Activated naive CD8-positive, alpha-beta T cell treated with anti-CD3 and anti-CD28 coated beads, Interleukin-2, amount 10 ng/mL, durations not matched to agents 7 days and 5 days (primary cell): ENCODE measurements at regions not wholly inside any gene's neighbourhood (a gene's known extent, or its start where the extent isn't known, plus 50 kb on each side); places are given as distances from the start of the nearest gene placed in this dataset.
"Not testable (repeated sequence)": the region's sequence is repeated elsewhere in the genome, so short reads cannot be mapped to it uniquely, and the experiment has no call there.

ENCODE experiments used
- ATAC-seq: fragments of 150-1000 bp; cut with Tn5 transposase; one replicate; pipeline ENCODE4 v1.10.0; 2021; ENCODE audit warnings: low read depth, moderate library complexity
- POLR2A ChIA-PET: fragments of 350-600 bp; sonication (Branson Sonifier 250); formaldehyde crosslinking; loops from one replicate; lab custom pipeline; 2021; ENCODE audit warnings: antibody characterized with exemption; lab: Charles Lee
- DNase-seq: peaks from one replicate; pipeline ENCODE4 v3.0.0; 2021
- H3K27ac Mint-ChIP-seq: one replicate; pipeline ENCODE4 v1.8.0; 2022; ENCODE audit warnings: mild to moderate bottlenecking, mixed read lengths
- H3K27me3 Mint-ChIP-seq: one replicate; pipeline ENCODE4 v1.8.0; 2022; ENCODE audit warnings: mild to moderate bottlenecking, moderate library complexity, mixed read lengths
- H3K36me3 Mint-ChIP-seq: one replicate; pipeline ENCODE4 v1.8.0; 2021; ENCODE audit warnings: mild to moderate bottlenecking, mixed read lengths
- H3K4me1 Mint-ChIP-seq: one replicate; pipeline ENCODE4 v1.8.0; 2021; ENCODE audit warnings: mixed read lengths
- H3K4me3 Mint-ChIP-seq: one replicate; pipeline ENCODE4 v1.8.0; 2022; ENCODE audit warnings: mild to moderate bottlenecking, moderate library complexity, mixed read lengths
- H3K9me3 Mint-ChIP-seq: one replicate; pipeline ENCODE4 v1.8.0; 2021; ENCODE audit warnings: mixed read lengths

DNA sequence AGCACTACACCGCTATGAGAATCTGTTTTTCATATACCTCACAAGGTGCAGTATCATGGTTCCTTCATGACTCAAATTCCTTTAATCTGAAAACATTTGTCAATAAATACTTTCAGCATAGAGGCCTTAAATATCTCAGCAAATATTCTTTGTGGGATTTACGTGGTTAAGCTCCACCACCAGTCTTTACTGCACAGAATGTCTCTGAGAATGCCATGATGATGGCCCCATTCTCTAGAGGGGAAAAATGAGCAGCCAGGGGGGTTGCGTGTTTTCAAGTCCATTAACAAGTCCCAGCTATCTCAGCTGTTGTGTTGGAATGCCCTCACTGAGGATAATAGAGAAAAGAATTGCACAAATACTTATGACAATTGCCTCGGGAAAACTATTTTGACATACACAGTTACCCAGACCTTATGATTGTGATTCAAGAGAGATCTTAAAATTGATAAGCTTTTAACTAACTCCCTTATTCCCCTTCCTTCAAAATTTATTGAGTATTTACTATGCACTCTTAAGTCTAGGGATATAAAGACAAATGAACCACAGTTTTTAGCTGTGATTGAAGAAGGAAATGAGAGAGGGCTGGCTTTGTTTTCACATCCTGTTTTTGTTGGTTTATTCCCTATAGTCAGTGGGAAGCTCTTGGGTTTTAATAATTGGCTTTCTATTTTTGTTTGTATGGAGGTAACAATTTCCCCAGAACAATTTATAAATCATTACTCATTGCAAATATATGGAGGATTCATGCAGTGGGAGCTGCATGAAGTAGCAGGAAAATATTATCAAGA lies 176.5 kb upstream of the VWC2 start:
- Mint-ChIP-seq H3K27ac (no peak overlapping the region), H3K4me1 (no peaks in the 10 kb centered on the region), H3K27me3 (no peaks in the 10 kb centered on the region), H3K9me3 (no peaks in the 10 kb centered on the region), H3K36me3 (no peaks in the 10 kb centered on the region), H3K4me3 (no peak overlapping the region)
- POLR2A ChIA-PET, result no interaction called here
- ATAC-seq (no peak), DNase-seq (no peak)

DNA sequence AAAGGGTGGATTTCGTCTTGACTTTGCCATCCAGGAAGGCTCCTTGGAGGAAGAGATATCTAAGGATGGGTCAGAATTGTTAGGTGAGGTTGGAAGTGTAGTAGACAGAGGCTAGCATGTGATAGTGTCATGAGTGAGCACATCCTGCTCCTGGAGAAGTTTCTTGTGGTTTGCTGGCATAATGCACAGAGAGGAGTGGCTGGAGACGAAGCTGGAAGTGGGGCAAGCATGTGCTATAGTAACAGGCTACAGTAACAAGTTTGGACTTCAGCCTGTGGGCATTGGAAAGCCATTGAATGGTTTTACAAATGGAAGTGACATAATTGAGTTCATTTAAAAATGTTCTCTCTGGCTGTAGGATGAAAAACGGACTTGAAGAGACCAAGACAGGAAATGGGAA lies 175.6 kb upstream of the VWC2 start:
- ATAC-seq, result no peak
- no peaks in the 10 kb centered on the region for H3K36me3 Mint-ChIP-seq
- no peak overlapping the region for H3K27ac Mint-ChIP-seq
- H3K4me3 Mint-ChIP-seq, result no peak overlapping the region
- H3K27me3 Mint-ChIP-seq, result no peaks in the 10 kb centered on the region
- POLR2A ChIA-PET, result no interaction called here
- DNase-seq, result no peak
- H3K4me1 Mint-ChIP-seq, result no peaks in the 10 kb centered on the region
- H3K9me3 Mint-ChIP-seq, result no peaks in the 10 kb centered on the region

DNA sequence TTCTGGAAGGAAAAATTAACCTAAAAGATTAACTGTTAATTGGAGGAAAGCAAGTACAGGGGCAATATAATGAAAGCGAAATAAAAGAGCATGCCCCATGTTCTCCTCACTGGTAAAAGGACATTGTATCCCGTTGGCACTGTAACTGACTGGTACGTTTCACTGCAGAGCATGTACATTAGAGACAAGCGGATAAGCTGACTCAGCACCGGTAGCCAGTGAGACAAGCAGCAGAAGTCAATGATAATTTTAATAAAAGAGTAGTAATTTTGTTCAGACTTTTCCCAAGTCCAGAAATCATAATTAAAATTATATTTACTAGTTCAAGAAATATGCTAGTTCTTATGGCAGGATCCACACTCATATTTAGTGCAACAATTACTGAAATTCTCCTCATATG lies 161.5 kb upstream of the VWC2 start:
- no peak for DNase-seq
- ATAC-seq, result no peak
- H3K36me3 Mint-ChIP-seq, result no peaks in the 10 kb centered on the region
- H3K4me1 Mint-ChIP-seq, result no peaks in the 10 kb centered on the region
- H3K27me3 Mint-ChIP-seq, result no peaks in the 10 kb centered on the region
- H3K27ac Mint-ChIP-seq, result no peak overlapping the region
- H3K9me3 Mint-ChIP-seq, result peaks cover 1% of the 10 kb centered on the region
- POLR2A ChIA-PET, result no interaction called here
- no peak overlapping the region for H3K4me3 Mint-ChIP-seq

DNA sequence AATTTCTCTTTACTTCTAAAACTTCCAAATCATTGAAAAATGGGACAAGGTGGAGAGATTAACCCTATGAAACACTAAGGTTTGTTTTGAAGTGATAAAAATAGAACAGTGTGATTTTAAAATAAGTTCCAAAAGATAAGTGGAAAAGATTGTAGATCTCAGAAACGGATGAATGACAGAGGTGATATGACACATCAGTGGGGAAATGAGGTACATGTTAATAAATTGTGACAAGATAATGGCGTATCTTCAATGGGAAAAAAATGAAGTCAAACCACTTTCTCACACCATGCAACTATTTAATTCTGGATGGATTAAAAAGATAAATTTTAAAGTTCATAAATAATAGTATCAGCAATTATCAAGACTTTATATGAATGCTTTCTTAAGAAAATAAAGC lies 159.7 kb upstream of the VWC2 start:
- Mint-ChIP-seq H3K9me3 (peaks cover 1% of the 10 kb centered on the region), H3K4me3 (no peak overlapping the region), H3K4me1 (no peaks in the 10 kb centered on the region), H3K36me3 (no peaks in the 10 kb centered on the region), H3K27ac (no peak overlapping the region), H3K27me3 (no peaks in the 10 kb centered on the region)
- POLR2A ChIA-PET, result no interaction called here
- DNase-seq, result no peak
- no peak for ATAC-seq

DNA sequence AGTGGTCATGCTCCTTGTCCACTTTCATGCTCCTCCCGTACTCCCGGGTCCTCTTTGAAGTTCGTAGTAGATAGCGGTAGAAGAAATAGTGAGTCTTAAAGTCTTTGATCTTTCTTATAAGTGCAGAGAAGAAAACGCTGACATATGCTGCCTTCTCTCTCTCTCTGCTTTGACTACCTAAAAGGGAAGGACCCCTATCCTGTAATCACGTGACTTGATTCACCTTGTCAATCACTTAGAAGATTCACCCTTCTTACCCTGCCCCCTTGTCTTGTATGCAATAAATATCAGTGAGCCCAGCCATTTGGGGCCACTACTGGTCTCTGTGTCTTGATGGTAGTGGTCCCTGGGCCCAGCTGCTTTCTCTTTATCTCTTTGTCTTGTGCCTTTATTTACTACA lies 158.5 kb upstream of the VWC2 start:
- H3K36me3 Mint-ChIP-seq, H3K9me3 Mint-ChIP-seq, H3K27ac Mint-ChIP-seq, H3K4me1 Mint-ChIP-seq, H3K4me3 Mint-ChIP-seq, H3K27me3 Mint-ChIP-seq, DNase-seq, POLR2A ChIA-PET, ATAC-seq: not testable (repeated sequence)

DNA sequence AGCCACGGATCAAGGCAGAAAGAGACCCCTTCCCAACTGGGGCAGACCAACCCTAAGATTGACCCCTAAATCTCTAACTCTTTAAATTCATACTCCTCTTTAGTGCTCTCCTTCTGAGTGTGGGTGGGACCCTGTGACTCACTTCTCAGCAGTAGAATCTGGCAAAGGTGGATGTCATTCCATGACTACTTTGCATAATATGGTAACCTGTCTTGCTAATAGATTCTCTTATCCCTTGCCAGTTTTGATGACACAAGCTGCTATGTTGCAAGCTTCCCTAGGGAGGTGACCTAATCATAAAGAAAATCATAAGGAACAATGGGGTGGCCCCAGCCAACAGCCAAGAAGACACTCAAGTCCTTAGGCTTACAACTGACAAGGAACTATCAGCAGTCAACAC lies 155.4 kb upstream of the VWC2 start:
- Mint-ChIP-seq H3K4me3 (no peak overlapping the region), H3K27me3 (no peaks in the 10 kb centered on the region), H3K36me3 (no peaks in the 10 kb centered on the region), H3K9me3 (peaks cover 3% of the 10 kb centered on the region), H3K27ac (no peak overlapping the region), H3K4me1 (no peaks in the 10 kb centered on the region)
- no peak for ATAC-seq
- DNase-seq, result no peak
- POLR2A ChIA-PET, result no interaction called here

DNA sequence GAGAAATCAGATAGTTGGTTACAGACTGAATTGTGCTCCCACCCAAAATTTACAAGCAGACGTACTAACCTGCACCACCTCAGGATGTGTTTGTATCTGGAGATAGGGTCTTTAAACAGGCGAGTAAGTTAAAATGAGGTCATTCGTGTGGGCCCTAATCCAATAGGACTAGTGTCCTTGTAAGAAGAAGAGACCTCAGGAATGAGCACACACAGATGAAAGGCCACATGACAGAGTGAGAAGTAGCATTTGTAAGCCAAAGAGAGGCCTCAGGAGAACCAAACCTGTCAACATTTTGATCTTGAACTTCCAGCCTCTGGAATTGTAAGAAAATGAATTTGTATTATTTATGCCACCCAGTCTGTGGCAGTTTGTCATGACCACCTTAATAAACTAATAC lies 149.5 kb upstream of the VWC2 start:
- Mint-ChIP-seq H3K27me3 (no peaks in the 10 kb centered on the region), H3K4me1 (no peaks in the 10 kb centered on the region), H3K27ac (no peak overlapping the region), H3K4me3 (no peak overlapping the region), H3K36me3 (no peaks in the 10 kb centered on the region), H3K9me3 (peaks cover 3% of the 10 kb centered on the region)
- ATAC-seq (no peak), DNase-seq (no peak)
- POLR2A ChIA-PET, result no interaction called here

DNA sequence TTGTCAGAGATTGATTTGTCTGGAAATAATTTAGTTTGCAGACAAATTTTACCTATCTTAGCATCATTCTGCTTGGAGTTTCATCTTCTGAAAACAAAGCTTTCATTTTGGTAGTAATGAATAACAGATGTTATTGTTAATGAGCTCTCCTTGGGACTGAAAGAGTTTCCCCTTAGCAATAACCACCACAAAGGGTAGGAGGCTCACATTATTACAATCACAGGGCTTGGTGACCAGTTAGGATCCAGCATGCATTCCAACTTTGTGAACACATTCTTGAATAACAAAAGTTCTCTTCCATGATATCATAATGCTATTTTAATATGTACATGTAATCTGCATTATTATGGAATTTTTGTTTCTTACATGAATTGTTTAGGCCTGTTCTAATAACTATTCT lies 148.8 kb upstream of the VWC2 start:
- ATAC-seq (no peak), DNase-seq (no peak)
- Mint-ChIP-seq H3K27ac (no peak overlapping the region), H3K27me3 (no peaks in the 10 kb centered on the region), H3K36me3 (no peaks in the 10 kb centered on the region), H3K4me3 (no peak overlapping the region), H3K9me3 (peaks cover 3% of the 10 kb centered on the region), H3K4me1 (no peaks in the 10 kb centered on the region)
- POLR2A ChIA-PET, result no interaction called here

DNA sequence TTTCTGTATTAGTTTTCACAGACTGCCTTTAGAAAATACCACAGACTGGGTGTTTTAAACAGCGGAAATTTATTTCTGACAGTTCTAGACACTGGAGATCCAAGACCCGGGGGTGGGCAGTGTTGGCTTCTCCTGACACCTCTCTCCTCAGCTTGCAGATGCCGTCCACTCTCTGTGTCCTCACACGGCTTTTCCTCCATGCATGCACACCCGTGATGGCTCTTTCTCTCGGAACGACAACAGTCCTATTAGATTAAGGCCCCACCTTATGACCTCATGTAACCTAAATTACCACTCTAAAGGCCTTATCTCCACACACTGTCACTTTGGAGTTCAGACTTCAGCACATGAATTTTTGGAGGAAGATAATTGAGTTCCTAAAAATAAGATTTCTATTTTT lies 142.9 kb upstream of the VWC2 start:
- Mint-ChIP-seq H3K4me3 (no peak overlapping the region), H3K9me3 (no peaks in the 10 kb centered on the region), H3K27ac (no peak overlapping the region), H3K27me3 (no peaks in the 10 kb centered on the region), H3K4me1 (no peaks in the 10 kb centered on the region), H3K36me3 (no peaks in the 10 kb centered on the region)
- DNase-seq (no peak), ATAC-seq (no peak)
- POLR2A ChIA-PET, result no interaction called here

DNA sequence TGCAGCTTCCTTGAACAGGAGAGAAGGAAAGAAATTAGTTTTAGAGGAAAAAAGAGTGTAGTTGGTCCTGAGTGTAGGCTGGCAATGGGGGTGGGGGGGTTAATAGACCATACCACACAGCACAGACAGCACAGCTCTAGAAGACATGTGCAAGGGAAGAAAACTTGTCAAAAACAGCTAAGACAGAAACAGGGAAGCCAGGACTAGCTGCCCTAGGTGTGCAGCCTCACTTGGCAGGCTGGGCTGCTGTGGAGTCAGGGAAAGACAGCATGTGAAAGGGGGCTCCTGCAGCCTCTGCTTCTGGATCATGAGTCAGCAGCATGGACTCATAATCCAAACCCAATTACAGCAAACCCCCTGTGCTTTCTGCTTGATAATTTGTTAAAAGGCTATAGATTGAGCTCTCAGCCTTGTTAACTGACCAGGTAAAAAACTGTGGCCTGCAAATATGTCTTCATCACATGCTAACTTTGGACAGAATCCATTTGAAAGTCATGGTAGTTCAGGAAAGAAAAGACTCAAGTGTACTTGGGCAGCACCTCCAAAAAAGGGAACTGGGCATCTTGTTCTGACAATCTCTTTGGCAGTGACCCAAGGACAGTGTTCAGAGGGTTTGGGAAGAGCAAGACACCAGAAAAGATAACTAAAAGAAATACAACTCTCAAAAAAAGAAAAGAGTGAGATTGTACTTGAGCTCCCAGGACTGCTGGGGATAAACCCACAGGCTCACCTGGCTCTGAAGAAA lies 142.2 kb upstream of the VWC2 start:
- Mint-ChIP-seq H3K4me1 (no peaks in the 10 kb centered on the region), H3K36me3 (no peaks in the 10 kb centered on the region), H3K27me3 (no peaks in the 10 kb centered on the region), H3K27ac (no peak overlapping the region), H3K9me3 (no peaks in the 10 kb centered on the region), H3K4me3 (no peak overlapping the region)
- DNase-seq (no peak), ATAC-seq (no peak)
- POLR2A ChIA-PET, result no interaction called here

DNA sequence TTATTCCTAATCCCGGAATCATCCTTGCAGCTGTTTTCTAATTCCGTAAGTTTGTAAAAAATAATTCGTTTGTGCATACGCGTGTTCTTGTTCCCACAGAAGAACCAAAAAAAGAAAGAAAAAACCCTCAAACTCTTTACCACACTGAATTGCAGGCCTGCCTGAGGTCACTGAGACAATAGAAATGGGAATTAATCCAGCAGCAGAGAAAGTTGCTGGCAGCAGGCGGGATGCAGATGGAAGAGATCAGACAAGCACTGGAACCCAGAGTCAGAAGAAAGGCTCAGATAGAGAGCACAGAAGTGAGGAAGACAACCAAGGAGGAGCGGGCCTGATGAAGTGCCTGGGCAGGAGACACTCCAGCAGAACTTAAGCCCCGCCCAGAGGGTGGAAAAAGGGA lies 141.5 kb upstream of the VWC2 start:
- Mint-ChIP-seq H3K9me3 (no peaks in the 10 kb centered on the region), H3K27ac (no peak overlapping the region)
- POLR2A ChIA-PET, result no interaction called here

DNA sequence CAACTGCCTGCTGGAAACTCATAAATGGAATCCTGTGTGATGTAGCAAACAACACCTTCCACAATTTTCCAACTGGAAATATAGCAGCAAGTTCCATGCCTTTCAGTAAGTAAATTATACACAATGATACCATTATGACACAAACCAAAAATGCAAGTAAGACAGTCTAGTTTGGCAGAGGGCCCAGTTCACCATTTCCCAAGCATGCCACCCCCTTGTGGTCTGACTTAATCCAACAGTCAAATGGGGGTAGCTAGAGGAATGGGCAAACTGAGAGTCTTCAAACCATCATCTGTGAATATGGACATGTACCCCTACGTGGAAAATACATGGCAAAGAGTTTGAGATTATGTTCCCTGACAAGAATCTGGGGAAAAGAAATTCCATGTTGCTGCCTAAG lies 137.6 kb upstream of the VWC2 start:
- Mint-ChIP-seq H3K9me3 (no peaks in the 10 kb centered on the region), H3K36me3 (no peaks in the 10 kb centered on the region), H3K27me3 (no peaks in the 10 kb centered on the region), H3K4me1 (no peaks in the 10 kb centered on the region), H3K27ac (no peak overlapping the region), H3K4me3 (no peak overlapping the region)
- POLR2A ChIA-PET, result no interaction called here
- DNase-seq, result no peak
- ATAC-seq, result no peak

More for the DNA sequence above, 141.5 kb upstream of the VWC2 start:
- Mint-ChIP-seq H3K4me3 (no peak overlapping the region), H3K36me3 (no peaks in the 10 kb centered on the region), H3K4me1 (no peaks in the 10 kb centered on the region), H3K27me3 (no peaks in the 10 kb centered on the region)
- DNase-seq (no peak), ATAC-seq (no peak)

DNA sequence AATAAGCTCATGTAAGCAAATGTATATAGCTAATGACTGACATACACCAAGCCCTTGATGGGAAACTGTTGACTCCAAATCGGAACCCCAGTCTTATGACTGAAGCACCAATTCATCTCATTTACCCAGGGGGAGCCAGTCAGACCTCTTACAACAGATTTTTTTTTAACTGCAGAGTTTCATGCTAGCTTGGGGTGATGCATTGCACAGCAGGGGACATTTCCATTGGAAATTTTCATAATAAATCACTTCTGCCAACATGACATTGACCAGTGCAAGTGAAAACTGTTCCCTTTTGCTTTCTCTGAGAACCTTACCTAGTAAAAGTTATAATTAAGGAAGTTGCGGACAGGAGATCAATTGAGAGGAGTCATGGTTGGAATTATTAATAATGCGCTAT lies 137.0 kb upstream of the VWC2 start:
- H3K27ac Mint-ChIP-seq, result no peak overlapping the region
- DNase-seq (no peak), ATAC-seq (no peak)
- H3K36me3 Mint-ChIP-seq, result no peaks in the 10 kb centered on the region
- no peak overlapping the region for H3K4me3 Mint-ChIP-seq
- no peaks in the 10 kb centered on the region for H3K4me1 Mint-ChIP-seq
- no peaks in the 10 kb centered on the region for H3K9me3 Mint-ChIP-seq
- POLR2A ChIA-PET, result no interaction called here
- H3K27me3 Mint-ChIP-seq, result no peaks in the 10 kb centered on the region

DNA sequence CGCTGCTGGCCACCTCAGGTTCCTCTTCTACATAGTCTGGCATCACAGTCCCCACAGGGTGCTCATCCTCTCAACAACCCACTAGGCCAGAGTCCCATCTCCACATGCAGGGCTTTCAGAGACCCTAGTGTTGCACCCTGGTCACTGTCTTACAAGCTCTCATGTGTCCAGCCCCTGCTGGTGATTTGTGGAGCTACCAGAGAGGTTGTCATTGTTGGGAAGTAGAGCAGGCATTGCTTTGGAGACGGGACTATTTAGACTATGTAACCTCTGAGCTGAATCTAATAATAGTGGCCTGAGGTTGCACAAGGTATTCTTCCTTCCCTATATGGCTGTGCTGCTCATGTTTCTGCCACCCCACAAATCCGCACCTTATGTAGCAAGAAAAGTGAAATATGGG lies 135.3 kb upstream of the VWC2 start:
- no peaks in the 10 kb centered on the region for H3K4me1 Mint-ChIP-seq
- H3K27ac Mint-ChIP-seq, result no peak overlapping the region
- H3K27me3 Mint-ChIP-seq, result no peaks in the 10 kb centered on the region
- ATAC-seq (no peak), DNase-seq (no peak)
- no peaks in the 10 kb centered on the region for H3K36me3 Mint-ChIP-seq
- no peak overlapping the region for H3K4me3 Mint-ChIP-seq
- no peaks in the 10 kb centered on the region for H3K9me3 Mint-ChIP-seq
- POLR2A ChIA-PET, result no interaction called here
